RWPE2 (cell line): ENCODE measurements at regions not wholly inside any gene's neighbourhood (a gene's known extent, or its start where the extent isn't known, plus 50 kb on each side); places are given as distances from the start of the nearest gene placed in this dataset.
"Not testable (repeated sequence)": the region's sequence is repeated elsewhere in the genome, so short reads cannot be mapped to it uniquely, and the experiment has no call there.

Experiments
- ATAC-seq: fragments of 200-7000 bp; cut with Tn5 transposase; 3 replicates; pipeline ENCODE4 v1.9.1; 2021; ENCODE audit warnings: low read depth
- DNase-seq: peaks from one replicate; pipeline ENCODE4 v3.0.0-alpha.2; 2020; ENCODE audit warnings: low spot score
- H3K27ac ChIP-seq: fragments of 450-650 bp; 2 replicates; pipeline ENCODE4 v1.5.1; 2017; ENCODE audit warnings: mild to moderate bottlenecking; ENCODE audit not compliant: poor library complexity, severe bottlenecking
- H3K27me3 ChIP-seq: fragments of 250-450 bp; sonication (Bioruptor Pico); 2 replicates; pipeline ENCODE4 v1.5.1; 2021; ENCODE audit warnings: mild to moderate bottlenecking, moderate library complexity; ENCODE audit not compliant: insufficient read depth, poor library complexity, severe bottlenecking
- H3K36me3 ChIP-seq: fragments of 250-450 bp; sonication (Bioruptor Pico); 2 replicates; pipeline ENCODE4 v1.5.1; 2020; ENCODE audit warnings: low read depth, mild to moderate bottlenecking, moderate library complexity
- H3K4me1 ChIP-seq: fragments of 250-450 bp; sonication (Bioruptor Pico); 2 replicates; pipeline ENCODE4 v1.5.1; 2021; ENCODE audit warnings: mild to moderate bottlenecking, moderate library complexity; ENCODE audit not compliant: insufficient read depth, poor library complexity, severe bottlenecking
- H3K4me3 ChIP-seq: fragments of 250-450 bp; sonication (Bioruptor Pico); 2 replicates; pipeline ENCODE4 v1.5.1; 2021; ENCODE audit warnings: mild to moderate bottlenecking, moderate library complexity; ENCODE audit not compliant: severe bottlenecking
- H3K9me3 ChIP-seq: fragments of 250-450 bp; sonication (Bioruptor Pico); 2 replicates; pipeline ENCODE4 v1.5.1; 2021; ENCODE audit warnings: mild to moderate bottlenecking, moderate library complexity; ENCODE audit not compliant: severe bottlenecking
- TF ChIP-seq, protein P1 (sequence below): fragments of 450-650 bp; IDR thresholded peaks from one replicate; pipeline ENCODE4 v1.5.1; 2017; ENCODE audit warnings: mild to moderate bottlenecking, moderate library complexity; ENCODE audit not compliant: poor library complexity, severe bottlenecking

DNA sequence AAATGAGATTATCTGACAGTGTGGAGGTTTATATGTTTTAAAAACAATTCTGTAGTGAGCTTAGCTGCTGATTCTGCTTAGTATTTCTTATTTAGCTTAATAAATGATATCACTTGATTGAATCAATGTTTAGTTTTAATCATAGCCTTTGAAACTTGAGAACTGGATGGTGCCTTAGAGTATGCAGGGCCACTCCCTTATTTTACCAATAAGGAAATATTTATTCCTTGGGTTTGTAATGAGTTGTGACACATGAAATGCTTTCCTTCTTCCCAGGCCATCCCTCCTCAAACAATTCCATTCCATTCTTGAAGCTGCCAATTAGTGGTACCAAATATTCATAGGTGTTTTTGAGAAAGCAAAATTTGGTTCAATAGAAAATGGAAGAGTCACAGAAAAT lies 183.8 kb upstream of the DCC start:
- Histone ChIP-seq H3K4me3 (no peak overlapping the region), H3K9me3 (no peaks in the 10 kb centered on the region), H3K4me1 (peaks cover 21% of the 10 kb centered on the region), H3K27me3 (no peaks in the 10 kb centered on the region), H3K36me3 (no peaks in the 10 kb centered on the region), H3K27ac (no peak overlapping the region)
- ATAC-seq (peak; percentile 35; the same call in 2 of the 3 replicates), DNase-seq (no peak)
- TF ChIP-seq, protein P1, sequence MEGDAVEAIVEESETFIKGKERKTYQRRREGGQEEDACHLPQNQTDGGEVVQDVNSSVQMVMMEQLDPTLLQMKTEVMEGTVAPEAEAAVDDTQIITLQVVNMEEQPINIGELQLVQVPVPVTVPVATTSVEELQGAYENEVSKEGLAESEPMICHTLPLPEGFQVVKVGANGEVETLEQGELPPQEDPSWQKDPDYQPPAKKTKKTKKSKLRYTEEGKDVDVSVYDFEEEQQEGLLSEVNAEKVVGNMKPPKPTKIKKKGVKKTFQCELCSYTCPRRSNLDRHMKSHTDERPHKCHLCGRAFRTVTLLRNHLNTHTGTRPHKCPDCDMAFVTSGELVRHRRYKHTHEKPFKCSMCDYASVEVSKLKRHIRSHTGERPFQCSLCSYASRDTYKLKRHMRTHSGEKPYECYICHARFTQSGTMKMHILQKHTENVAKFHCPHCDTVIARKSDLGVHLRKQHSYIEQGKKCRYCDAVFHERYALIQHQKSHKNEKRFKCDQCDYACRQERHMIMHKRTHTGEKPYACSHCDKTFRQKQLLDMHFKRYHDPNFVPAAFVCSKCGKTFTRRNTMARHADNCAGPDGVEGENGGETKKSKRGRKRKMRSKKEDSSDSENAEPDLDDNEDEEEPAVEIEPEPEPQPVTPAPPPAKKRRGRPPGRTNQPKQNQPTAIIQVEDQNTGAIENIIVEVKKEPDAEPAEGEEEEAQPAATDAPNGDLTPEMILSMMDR: no peak

- DNase-seq (peak; percentile 69), ATAC-seq (peak; percentile 99)
- peaks cover 7% of the 10 kb centered on the region for H3K9me3 ChIP-seq
- H3K36me3 ChIP-seq: 0 out of 2 replicates have a peak, but pooled peaks cover 3% of the 10 kb centered on the region
- peak overlapping the region; percentile 89 for H3K27ac ChIP-seq
- no peaks in the 10 kb centered on the region for H3K27me3 ChIP-seq
- no peak overlapping the region for H3K4me3 ChIP-seq
- H3K4me1 ChIP-seq: peaks cover 28% of the 10 kb centered on the region
- TF ChIP-seq, protein P1: no peak
Measured at GRCh38 chr18:52160636-52161035, 179.4 kb upstream of the DCC start.

DNA sequence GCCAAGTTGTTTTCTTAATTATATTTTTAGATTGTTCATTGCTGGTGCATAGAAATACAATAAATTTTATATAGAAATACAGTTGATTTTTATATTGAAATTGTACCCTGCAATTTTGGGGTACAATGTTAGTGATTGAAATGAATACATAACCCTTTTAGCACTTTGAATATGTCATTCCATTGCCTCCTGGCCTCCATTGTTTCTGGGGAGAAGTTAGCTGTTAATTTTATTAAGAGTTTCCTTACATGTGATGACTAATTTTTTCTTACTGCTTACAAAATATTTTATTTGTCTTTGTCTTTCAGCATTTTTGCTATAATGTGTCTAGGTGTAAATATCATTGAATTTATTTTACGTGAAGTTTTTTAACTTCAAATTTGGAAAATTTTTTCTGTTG lies 176.5 kb upstream of the DCC start:
- H3K4me3 ChIP-seq: no peak overlapping the region
- no peak for ATAC-seq
- TF ChIP-seq, protein P1: no peak

GRCh38 chr18:52168131-52168530 lies 171.9 kb upstream of the DCC start:
- not testable (repeated sequence) for H3K9me3 ChIP-seq, H3K27me3 ChIP-seq

More for the DNA sequence above, 176.5 kb upstream of the DCC start:
- peaks cover 17% of the 10 kb centered on the region for H3K4me1 ChIP-seq
- H3K27me3 ChIP-seq: no peaks in the 10 kb centered on the region
- H3K36me3 ChIP-seq: 0 out of 2 replicates have a peak, but pooled peaks cover 3% of the 10 kb centered on the region
- no peak for DNase-seq
- H3K27ac ChIP-seq: no peak overlapping the region
- H3K9me3 ChIP-seq: peaks cover 7% of the 10 kb centered on the region

GRCh38 chr18:52174220-52174619 lies 165.8 kb upstream of the DCC start:
- ATAC-seq (no peak), DNase-seq (no peak)
- TF ChIP-seq, protein P1: no peak

More at GRCh38 chr18:52168131-52168530, 171.9 kb upstream of the DCC start:
- not testable (repeated sequence) for DNase-seq, H3K27ac ChIP-seq, ATAC-seq, H3K4me3 ChIP-seq, H3K4me1 ChIP-seq, H3K36me3 ChIP-seq

More at GRCh38 chr18:52174220-52174619, 165.8 kb upstream of the DCC start:
- H3K4me1 ChIP-seq: peaks cover 5% of the 10 kb centered on the region
- H3K27me3 ChIP-seq: no peaks in the 10 kb centered on the region
- H3K9me3 ChIP-seq: no peaks in the 10 kb centered on the region
- H3K27ac ChIP-seq: no peak overlapping the region
- H3K36me3 ChIP-seq: no peaks in the 10 kb centered on the region
- no peak overlapping the region for H3K4me3 ChIP-seq
